ENCODE measurements at regions not wholly inside any gene's neighbourhood (a gene's known extent, or its start where the extent isn't known, plus 50 kb on each side); places are given as distances from the start of the nearest gene placed in this dataset.

GRCh38 chr4:119729835-119730670 lies 101.4 kb upstream of the PDE5A start:
- H3K27ac ChIP-seq (ENCODE audit: low read depth, low read length), result no peak overlapping the region
- no peaks in the 10 kb centered on the region for H3K9me3 ChIP-seq (ENCODE audit: insufficient read depth, low read depth, low read length)
- H3K4me1 ChIP-seq (ENCODE audit: insufficient read depth, low read length), result peaks cover 20% of the 10 kb centered on the region
- H3K27me3 ChIP-seq (ENCODE audit: insufficient read depth, low read length), result no peaks in the 10 kb centered on the region
- H3K36me3 ChIP-seq (ENCODE audit: insufficient read depth, low read length), result no peaks in the 10 kb centered on the region
- H3K4me3 ChIP-seq (ENCODE audit: low read length), result no peak overlapping the region
- no peak overlapping the region for H3K9ac ChIP-seq (ENCODE audit: low read depth, low read length)
- WGBS, result 97% methylated on average over 5 of the region's 6 CpGs

DNA sequence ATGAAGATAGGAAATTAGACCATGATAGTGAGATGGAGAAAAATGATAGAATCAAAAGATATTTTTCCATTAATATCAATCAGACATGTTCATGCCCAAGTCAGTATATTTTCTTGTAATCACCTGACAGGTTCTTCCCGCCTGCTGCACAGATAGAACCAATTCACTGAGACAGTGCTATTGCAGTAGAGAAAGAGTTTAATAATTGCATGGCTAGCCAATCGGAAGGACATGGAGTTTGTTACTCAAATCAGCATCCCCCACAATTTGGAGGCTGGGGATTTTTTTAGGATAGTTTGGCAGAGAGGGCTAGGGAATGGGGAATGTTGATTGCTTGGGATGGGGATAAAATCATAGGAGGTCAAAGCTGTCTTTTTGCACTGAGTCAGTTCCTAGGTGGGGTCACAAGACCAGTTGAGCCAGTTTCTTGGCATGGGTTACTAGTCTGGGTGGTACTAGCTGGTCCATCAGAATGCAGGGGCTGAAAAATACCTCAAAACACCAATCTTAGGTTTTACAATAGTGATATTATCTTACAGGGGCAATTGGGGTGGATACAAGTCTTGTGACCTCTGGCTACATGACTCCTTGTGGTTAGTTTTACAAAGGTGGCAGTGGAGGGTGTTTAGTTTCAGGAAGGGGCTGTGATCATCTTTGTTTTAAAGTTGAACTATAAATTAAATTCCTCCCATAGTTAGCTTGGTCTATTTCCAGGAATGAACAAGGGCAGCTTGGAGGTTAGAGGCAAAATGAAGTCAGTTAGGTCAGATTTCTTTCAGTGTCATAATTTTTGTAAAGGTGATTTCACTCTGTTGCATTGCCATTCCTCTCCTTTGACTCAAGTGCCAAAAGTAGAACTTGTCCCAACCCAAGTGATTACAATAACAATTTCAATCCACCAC lies 100.3 kb upstream of the PDE5A start:
- Histone ChIP-seq H3K4me3 (ENCODE audit: low read length) (no peak overlapping the region), H3K27me3 (ENCODE audit: insufficient read depth, low read length) (no peaks in the 10 kb centered on the region), H3K9ac (ENCODE audit: low read depth, low read length) (no peak overlapping the region), H3K9me3 (ENCODE audit: insufficient read depth, low read depth, low read length) (no peaks in the 10 kb centered on the region), H3K27ac (ENCODE audit: low read depth, low read length) (no peak overlapping the region), H3K36me3 (ENCODE audit: insufficient read depth, low read length) (no peaks in the 10 kb centered on the region), H3K4me1 (ENCODE audit: insufficient read depth, low read length) (peaks cover 24% of the 10 kb centered on the region)
- 96% methylated on average over 2 of the region's 2 CpGs for WGBS

DNA sequence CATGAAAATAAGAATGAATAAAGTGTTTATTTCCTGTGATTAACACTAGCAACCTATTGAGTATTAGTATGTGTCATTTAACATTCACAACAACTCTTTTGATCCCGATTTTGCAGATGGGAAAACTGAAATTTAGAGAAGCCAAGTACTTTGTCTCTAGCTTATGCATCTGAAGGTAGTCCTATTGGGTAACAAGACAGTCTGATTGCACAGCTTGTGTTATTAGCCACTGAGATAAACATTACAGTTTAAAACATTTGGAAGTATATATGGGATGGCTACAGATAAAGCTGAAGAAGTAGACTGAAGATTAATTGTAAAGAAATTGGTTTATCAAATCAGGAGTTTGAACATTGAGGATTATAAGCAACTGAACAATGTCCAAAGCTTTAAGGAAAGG lies 99.6 kb upstream of the PDE5A start:
- 100% methylated on average over 1 of the region's 1 CpG for WGBS
- H3K27me3 ChIP-seq (ENCODE audit: insufficient read depth, low read length), result no peaks in the 10 kb centered on the region
- H3K36me3 ChIP-seq (ENCODE audit: insufficient read depth, low read length), result no peaks in the 10 kb centered on the region
- H3K9ac ChIP-seq (ENCODE audit: low read depth, low read length), result no peak overlapping the region
- peaks cover 24% of the 10 kb centered on the region for H3K4me1 ChIP-seq (ENCODE audit: insufficient read depth, low read length)
- no peak overlapping the region for H3K4me3 ChIP-seq (ENCODE audit: low read length)
- no peaks in the 10 kb centered on the region for H3K9me3 ChIP-seq (ENCODE audit: insufficient read depth, low read depth, low read length)
- H3K27ac ChIP-seq (ENCODE audit: low read depth, low read length), result no peak overlapping the region

- Histone ChIP-seq H3K9ac (ENCODE audit: low read depth, low read length) (no peak overlapping the region), H3K4me1 (ENCODE audit: insufficient read depth, low read length) (peaks cover 24% of the 10 kb centered on the region), H3K4me3 (ENCODE audit: low read length) (no peak overlapping the region), H3K27me3 (ENCODE audit: insufficient read depth, low read length) (no peaks in the 10 kb centered on the region), H3K36me3 (ENCODE audit: insufficient read depth, low read length) (no peaks in the 10 kb centered on the region), H3K27ac (ENCODE audit: low read depth, low read length) (no peak overlapping the region), H3K9me3 (ENCODE audit: insufficient read depth, low read depth, low read length) (no peaks in the 10 kb centered on the region)
- 100% methylated on average over 1 of the region's 1 CpG for WGBS
These were observed 97.9 kb upstream of the PDE5A start for GRCh38 chr4:119726505-119726904.

DNA sequence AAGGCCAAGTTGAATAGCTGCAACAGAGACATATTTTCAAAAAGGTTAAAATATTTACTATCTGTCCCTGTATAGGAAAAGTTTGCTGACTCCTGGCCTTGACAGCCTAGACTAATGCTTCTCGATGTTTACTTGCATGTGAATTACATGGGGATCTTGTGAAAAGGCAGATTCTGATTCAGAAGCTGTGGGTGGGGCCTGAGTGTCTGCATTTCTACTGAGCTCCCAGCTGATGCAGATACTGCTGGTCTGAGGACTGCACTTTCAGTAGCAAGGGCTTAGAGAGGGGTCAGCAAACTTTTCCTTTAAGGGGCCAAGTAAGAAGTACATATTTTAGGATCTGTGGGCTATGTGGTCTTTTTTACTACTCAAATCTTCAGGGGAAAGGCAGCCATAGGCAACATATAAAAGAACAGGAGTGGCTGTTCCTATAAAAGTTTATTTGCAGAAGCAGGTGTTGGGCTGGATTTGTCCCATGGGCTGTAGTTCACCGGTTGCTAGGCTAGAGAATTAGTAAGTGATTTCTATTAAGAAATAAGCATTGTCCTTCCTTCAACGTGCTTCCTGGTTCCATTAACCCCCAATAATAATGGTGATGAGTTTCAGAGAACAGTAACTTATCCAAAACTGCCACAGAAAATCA lies 97.2 kb upstream of the PDE5A start:
- 36% methylated on average over 2 of the region's 3 CpGs for WGBS
- H3K4me1 ChIP-seq (ENCODE audit: insufficient read depth, low read length), result peaks cover 20% of the 10 kb centered on the region
- H3K36me3 ChIP-seq (ENCODE audit: insufficient read depth, low read length), result no peaks in the 10 kb centered on the region
- H3K27me3 ChIP-seq (ENCODE audit: insufficient read depth, low read length), result no peaks in the 10 kb centered on the region
- no peaks in the 10 kb centered on the region for H3K9me3 ChIP-seq (ENCODE audit: insufficient read depth, low read depth, low read length)
- no peak overlapping the region for H3K4me3 ChIP-seq (ENCODE audit: low read length)
- H3K9ac ChIP-seq (ENCODE audit: low read depth, low read length), result no peak overlapping the region
- no peak overlapping the region for H3K27ac ChIP-seq (ENCODE audit: low read depth, low read length)

DNA sequence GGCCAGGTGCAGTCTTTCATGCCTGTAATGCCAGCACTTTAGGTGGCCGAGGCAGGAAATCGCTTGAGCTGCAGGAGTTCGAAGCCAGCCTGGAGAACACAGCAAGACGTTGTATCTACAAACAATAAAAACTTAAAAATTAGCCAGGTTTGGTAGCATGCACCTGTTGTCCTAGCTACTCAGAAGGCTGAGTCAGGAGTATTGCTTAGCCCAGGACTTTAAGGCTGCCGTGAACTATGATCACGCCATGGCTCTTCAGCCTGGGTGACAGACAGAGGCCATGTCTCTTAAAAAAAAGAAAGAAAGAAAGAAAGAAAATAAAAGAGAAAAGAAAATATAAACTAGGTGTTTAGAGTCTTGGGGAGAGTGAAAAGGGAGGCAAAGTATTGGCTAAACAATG lies 96.4 kb upstream of the PDE5A start:
- H3K4me3 ChIP-seq (ENCODE audit: low read length), result no peak overlapping the region
- peaks cover 17% of the 10 kb centered on the region for H3K4me1 ChIP-seq (ENCODE audit: insufficient read depth, low read length)
- H3K27ac ChIP-seq (ENCODE audit: low read depth, low read length), result no peak overlapping the region
- peaks cover 2% of the 10 kb centered on the region; the same call in 1 of the 2 replicates for H3K9me3 ChIP-seq (ENCODE audit: insufficient read depth, low read depth, low read length)
- no peak overlapping the region for H3K9ac ChIP-seq (ENCODE audit: low read depth, low read length)
- no peaks in the 10 kb centered on the region for H3K27me3 ChIP-seq (ENCODE audit: insufficient read depth, low read length)
- 93% methylated on average over 6 of the region's 6 CpGs for WGBS
- no peaks in the 10 kb centered on the region for H3K36me3 ChIP-seq (ENCODE audit: insufficient read depth, low read length)

DNA sequence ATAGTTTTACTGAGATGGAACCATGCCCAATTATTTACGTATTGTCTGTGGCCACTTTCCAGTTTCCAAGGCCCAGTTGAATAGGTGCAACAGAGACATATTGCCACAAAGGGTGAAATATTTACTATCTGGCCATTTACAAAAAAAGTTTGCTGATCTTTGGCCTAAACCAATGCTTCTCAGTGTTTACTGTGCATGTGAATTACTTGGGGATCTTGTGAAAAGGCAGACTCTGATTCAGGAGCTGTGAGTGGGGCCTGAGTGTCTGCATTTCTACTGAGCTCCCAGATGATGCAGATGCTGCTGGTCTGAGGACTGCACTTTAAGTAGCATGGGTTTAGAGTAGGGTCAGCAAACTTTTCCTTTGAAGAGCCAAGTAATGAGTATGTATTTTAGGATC lies 94.1 kb upstream of the PDE5A start:
- no peak overlapping the region for H3K4me3 ChIP-seq (ENCODE audit: low read length)
- no peak overlapping the region for H3K27ac ChIP-seq (ENCODE audit: low read depth, low read length)
- H3K36me3 ChIP-seq (ENCODE audit: insufficient read depth, low read length), result no peaks in the 10 kb centered on the region
- H3K27me3 ChIP-seq (ENCODE audit: insufficient read depth, low read length), result no peaks in the 10 kb centered on the region
- 100% methylated on average over 1 of the region's 1 CpG for WGBS
- no peak overlapping the region for H3K9ac ChIP-seq (ENCODE audit: low read depth, low read length)
- H3K9me3 ChIP-seq (ENCODE audit: insufficient read depth, low read depth, low read length), result peaks cover 20% of the 10 kb centered on the region; the same call in 1 of the 2 replicates
- peaks cover 17% of the 10 kb centered on the region for H3K4me1 ChIP-seq (ENCODE audit: insufficient read depth, low read length)

DNA sequence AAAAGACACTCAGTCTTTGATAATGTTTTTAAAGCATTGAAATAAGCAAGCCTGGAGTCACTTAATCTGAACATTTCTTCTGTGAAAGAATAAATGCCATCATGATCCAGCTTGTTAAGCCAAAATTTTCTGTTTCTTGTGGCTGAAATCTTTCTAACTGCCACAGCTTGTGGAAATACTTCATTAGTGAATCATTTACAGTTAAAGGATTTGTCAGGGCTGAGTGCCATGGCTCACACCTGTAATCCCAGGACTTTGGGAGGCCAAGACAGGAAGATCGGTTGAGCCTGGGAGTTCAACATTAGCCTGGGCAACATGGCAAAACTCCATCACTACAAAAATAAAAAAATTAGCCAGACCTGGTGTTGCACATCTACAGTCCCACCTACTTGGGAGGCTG lies 93.3 kb upstream of the PDE5A start:
- H3K4me3 ChIP-seq (ENCODE audit: low read length), result no peak overlapping the region
- H3K27me3 ChIP-seq (ENCODE audit: insufficient read depth, low read length), result no peaks in the 10 kb centered on the region
- H3K9me3 ChIP-seq (ENCODE audit: insufficient read depth, low read depth, low read length), result peaks cover 21% of the 10 kb centered on the region; the same call in 1 of the 2 replicates
- 100% methylated on average over 1 of the region's 1 CpG for WGBS
- no peak overlapping the region for H3K27ac ChIP-seq (ENCODE audit: low read depth, low read length)
- H3K9ac ChIP-seq (ENCODE audit: low read depth, low read length), result no peak overlapping the region
- no peaks in the 10 kb centered on the region for H3K36me3 ChIP-seq (ENCODE audit: insufficient read depth, low read length)
- H3K4me1 ChIP-seq (ENCODE audit: insufficient read depth, low read length), result peaks cover 17% of the 10 kb centered on the region

DNA sequence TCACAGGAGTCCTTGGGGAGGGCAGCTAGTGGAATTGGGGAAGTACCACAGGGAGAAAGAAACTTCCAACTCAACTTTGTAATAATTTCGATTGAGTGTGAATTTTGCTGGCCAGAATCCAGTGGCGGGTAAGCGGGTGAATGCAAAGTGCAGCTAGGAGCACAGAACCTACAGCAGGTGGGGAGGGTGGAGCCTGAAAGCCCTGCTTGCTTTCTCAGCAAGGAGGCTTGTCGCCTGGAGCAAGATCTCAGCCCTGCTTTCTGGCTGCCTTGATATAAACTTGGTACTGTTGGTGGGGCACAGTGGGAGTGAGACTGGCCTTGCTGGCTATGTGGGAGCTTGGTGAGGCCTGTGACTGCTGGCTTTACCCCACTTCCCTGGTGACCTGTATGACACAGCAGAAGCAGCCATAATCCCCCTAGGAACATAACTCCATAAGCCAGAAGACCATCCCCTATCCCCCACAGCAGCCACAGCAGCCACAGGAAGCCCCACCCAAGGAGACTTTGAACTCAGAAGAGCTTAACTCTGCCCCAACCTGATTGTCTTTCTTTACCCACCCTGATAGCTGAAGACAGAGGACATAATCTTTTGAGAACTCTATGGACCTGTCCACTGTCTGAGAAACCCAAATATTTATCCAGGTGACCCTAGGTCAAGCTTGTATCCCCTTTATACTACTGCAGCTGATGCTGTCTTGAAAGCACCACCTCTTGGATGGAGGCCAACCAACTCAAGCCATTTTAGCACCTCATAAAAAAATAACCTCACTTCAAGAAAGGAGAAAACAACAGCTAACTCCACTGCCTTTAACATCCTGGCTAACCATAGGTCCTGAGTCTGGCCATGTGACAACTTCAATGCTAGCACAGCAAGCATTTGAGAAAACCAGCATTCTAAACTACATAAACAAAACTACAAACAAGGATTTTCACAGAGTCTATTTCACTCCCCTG lies 87.2 kb upstream of the PDE5A start:
- no peaks in the 10 kb centered on the region for H3K4me1 ChIP-seq (ENCODE audit: insufficient read depth, low read length)
- H3K9ac ChIP-seq (ENCODE audit: low read depth, low read length), result no peak overlapping the region
- no peak overlapping the region for H3K27ac ChIP-seq (ENCODE audit: low read depth, low read length)
- WGBS, result 90% methylated on average over 4 of the region's 4 CpGs
- peaks cover 32% of the 10 kb centered on the region for H3K9me3 ChIP-seq (ENCODE audit: insufficient read depth, low read depth, low read length)
- no peak overlapping the region for H3K4me3 ChIP-seq (ENCODE audit: low read length)
- H3K27me3 ChIP-seq (ENCODE audit: insufficient read depth, low read length), result no peaks in the 10 kb centered on the region
- H3K36me3 ChIP-seq (ENCODE audit: insufficient read depth, low read length), result no peaks in the 10 kb centered on the region

DNA sequence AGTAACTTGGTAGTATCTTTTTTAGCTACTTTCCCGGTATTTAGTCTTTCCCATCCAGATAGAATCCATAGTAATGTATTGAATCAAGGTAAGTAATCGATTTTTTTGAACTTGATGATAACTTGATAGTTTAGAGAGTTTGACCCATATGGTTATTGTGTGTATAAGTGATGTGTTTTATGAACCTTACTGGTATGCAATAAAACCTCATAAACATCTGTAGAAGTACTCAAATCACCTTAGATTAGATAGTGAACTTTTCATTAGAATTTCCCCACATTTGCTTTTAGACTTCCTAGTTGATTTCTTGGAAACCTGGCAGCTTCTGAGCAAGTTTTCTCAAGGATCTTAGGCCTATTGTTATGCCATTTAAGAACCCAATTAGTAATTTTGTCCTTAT lies 80.8 kb upstream of the PDE5A start:
- no peak overlapping the region for H3K27ac ChIP-seq (ENCODE audit: low read depth, low read length)
- no peak overlapping the region for H3K9ac ChIP-seq (ENCODE audit: low read depth, low read length)
- no peak overlapping the region for H3K4me3 ChIP-seq (ENCODE audit: low read length)
- peaks cover 11% of the 10 kb centered on the region; the same call in 1 of the 2 replicates for H3K9me3 ChIP-seq (ENCODE audit: insufficient read depth, low read depth, low read length)
- 93% methylated on average over 2 of the region's 2 CpGs for WGBS
- H3K27me3 ChIP-seq (ENCODE audit: insufficient read depth, low read length), result no peaks in the 10 kb centered on the region
- H3K4me1 ChIP-seq (ENCODE audit: insufficient read depth, low read length), result no peaks in the 10 kb centered on the region
- no peaks in the 10 kb centered on the region for H3K36me3 ChIP-seq (ENCODE audit: insufficient read depth, low read length)
